ENCODE measurements at regions not wholly inside any gene's neighbourhood (a gene's known extent, or its start where the extent isn't known, plus 50 kb on each side); places are given as distances from the start of the nearest gene placed in this dataset.

GRCh38 chr3:150256318-150256717, 151.8 kb upstream of the TSC22D2 start:
- Histone ChIP-seq H3K4me2 (replicated peaks; ENCODE audit: extremely low read depth, low read length, poor library complexity, severe bottlenecking) (no peak overlapping the region), H2AFZ (ENCODE audit: insufficient read depth, low read depth, low read length, poor library complexity, severe bottlenecking) (no peak overlapping the region), H3K27ac (ENCODE audit: low read depth in 1 of 2, low read length in 2 of 2) (no peak overlapping the region), H3K4me3 (replicated peaks in 1 of 3; ENCODE audit: low read depth in 2 of 3, low read length in 3 of 3) (no peak overlapping the region), H3K4me1 (ENCODE audit: control insufficient read depth in 1 of 2, insufficient read depth in 2 of 2, low read length in 2 of 2) (peaks cover 15% of the 10 kb centered on the region in 2 donors), H3K79me2 (ENCODE audit: insufficient read depth, low read length) (no peaks in the 10 kb centered on the region), H3K27me3 (ENCODE audit: control insufficient read depth in 2 of 2, insufficient read depth in 2 of 2, low read length in 2 of 2) (no peaks in the 10 kb centered on the region), H3K9me3 (replicated peaks in 1 of 2; ENCODE audit: control insufficient read depth in 1 of 2, insufficient read depth in 1 of 2, low read length in 2 of 2) (no peaks in the 10 kb centered on the region), H3K36me3 (replicated peaks in 1 of 2; ENCODE audit: control insufficient read depth in 1 of 2, insufficient read depth in 2 of 2, low read length in 2 of 2) (no peaks in the 10 kb centered on the region), H3K9ac (ENCODE audit: insufficient read depth, low read length, poor library complexity, severe bottlenecking) (no peak overlapping the region), H4K20me1 (ENCODE audit: insufficient read depth, low read length) (no peaks in the 10 kb centered on the region)
- no peaks in the 10 kb centered on the region for H3K36me3 Mint-ChIP-seq
- intact Hi-C loops (cut with micrococcal nuclease), result no loop called here
- H3K27me3 Mint-ChIP-seq (ENCODE audit: low read depth in 3 of 3), result no peaks in the 10 kb centered on the region
- peaks cover 27% of the 10 kb centered on the region for H3K4me1 Mint-ChIP-seq
- H3K27ac Mint-ChIP-seq, result no peak overlapping the region
- WGBS (ENCODE audit: insufficient coverage), result 100% methylated on average over 1 of the region's 1 CpG
- no peak overlapping the region for H3K4me3 Mint-ChIP-seq
- no peak for TF ChIP-seq CTCF (IDR thresholded peaks at IDR 0.05)
- peaks cover 0 to 3% (median 0%) of the 10 kb centered on the region in 7 donors for H3K9me3 Mint-ChIP-seq
- DNase-seq, result no peak

- Histone ChIP-seq H3K9ac (ENCODE audit: insufficient read depth, low read length, poor library complexity, severe bottlenecking) (no peak overlapping the region), H3K4me3 (replicated peaks in 1 of 3; ENCODE audit: low read depth in 2 of 3, low read length in 3 of 3) (no peak overlapping the region), H3K27me3 (ENCODE audit: control insufficient read depth in 2 of 2, insufficient read depth in 2 of 2, low read length in 2 of 2) (no peaks in the 10 kb centered on the region), H3K9me3 (replicated peaks in 1 of 2; ENCODE audit: control insufficient read depth in 1 of 2, insufficient read depth in 1 of 2, low read length in 2 of 2) (no peaks in the 10 kb centered on the region), H2AFZ (ENCODE audit: insufficient read depth, low read depth, low read length, poor library complexity, severe bottlenecking) (no peak overlapping the region), H3K4me2 (replicated peaks; ENCODE audit: extremely low read depth, low read length, poor library complexity, severe bottlenecking) (no peak overlapping the region), H3K36me3 (replicated peaks in 1 of 2; ENCODE audit: control insufficient read depth in 1 of 2, insufficient read depth in 2 of 2, low read length in 2 of 2) (no peaks in the 10 kb centered on the region), H3K4me1 (ENCODE audit: control insufficient read depth in 1 of 2, insufficient read depth in 2 of 2, low read length in 2 of 2) (peaks cover 15% of the 10 kb centered on the region in 2 donors), H3K79me2 (ENCODE audit: insufficient read depth, low read length) (no peaks in the 10 kb centered on the region), H3K27ac (ENCODE audit: low read depth in 1 of 2, low read length in 2 of 2) (no peak overlapping the region), H4K20me1 (ENCODE audit: insufficient read depth, low read length) (no peaks in the 10 kb centered on the region)
- H3K4me1 Mint-ChIP-seq, result peaks cover 29% of the 10 kb centered on the region
- peak overlapping the region in 1 of 2 donors; percentile 17 for H3K4me3 Mint-ChIP-seq
- no peak for DNase-seq
- H3K27ac Mint-ChIP-seq, result peak overlapping the region in 2 of 7 donors; percentile 46 to 53
- H3K36me3 Mint-ChIP-seq, result no peaks in the 10 kb centered on the region
- intact Hi-C loops (cut with micrococcal nuclease), result no loop called here
- peaks cover 0 to 3% (median 0%) of the 10 kb centered on the region in 7 donors for H3K9me3 Mint-ChIP-seq
- H3K27me3 Mint-ChIP-seq (ENCODE audit: low read depth in 3 of 3), result no peaks in the 10 kb centered on the region
- no peak for TF ChIP-seq CTCF (IDR thresholded peaks at IDR 0.05)
Measured at GRCh38 chr3:150255826-150256225, 152.3 kb upstream of the TSC22D2 start.

All from CD14-positive monocyte (primary cell).